NB4 (cell line): ENCODE measurements at regions not wholly inside any gene's neighbourhood (a gene's known extent, or its start where the extent isn't known, plus 50 kb on each side); places are given as distances from the start of the nearest gene placed in this dataset.

Experiments
- DNase-seq: peaks from one replicate; pipeline ENCODE4 v3.0.0; 2010; ENCODE audit warnings: low read depth
- H3K4me3 ChIP-seq: one replicate; pipeline ENCODE4 v1.5.1; 2011; ENCODE audit warnings: mild to moderate bottlenecking, low read depth, low read length, moderate library complexity
- CTCF ChIP-seq: IDR thresholded peaks from one replicate; pipeline ENCODE4 v1.5.1; 2012; ENCODE audit warnings: low read depth, low read length
- MAX ChIP-seq: IDR thresholded peaks from 2 replicates; pipeline ENCODE4 v1.6.1; 2011; ENCODE audit warnings: low read depth, low read length
- MYC ChIP-seq: IDR thresholded peaks from 2 replicates; pipeline ENCODE4 v1.6.1; 2011; ENCODE audit warnings: low read depth, low read length
- POLR2A ChIP-seq: IDR thresholded peaks from 2 replicates; pipeline ENCODE4 v1.6.1; 2011; ENCODE audit warnings: mild to moderate bottlenecking; ENCODE audit not compliant: insufficient read length; ENCODE audit errors: extremely low read depth

- TF ChIP-seq MYC (no peak), POLR2A (no peak), CTCF (no peak), MAX (no peak)
- DNase-seq = no peak
Observed at GRCh38 chr9:30677221-30677620, 1707.2 kb upstream of the ACO1 start.

GRCh38 chr9:30688801-30689200 lies 1695.6 kb upstream of the ACO1 start:
- no peak for TF ChIP-seq CTCF

More at GRCh38 chr9:30677221-30677620, 1707.2 kb upstream of the ACO1 start:
- H3K4me3 ChIP-seq = no peak overlapping the region

GRCh38 chr9:30697958-30698357 lies 1686.5 kb upstream of the ACO1 start:
- H3K4me3 ChIP-seq = no peak overlapping the region
- TF ChIP-seq CTCF (no peak), POLR2A (no peak)

More at GRCh38 chr9:30688801-30689200, 1695.6 kb upstream of the ACO1 start:
- no peak overlapping the region for H3K4me3 ChIP-seq
- no peak for DNase-seq

GRCh38 chr9:30711591-30711990 lies 1672.9 kb upstream of the ACO1 start:
- no peak overlapping the region for H3K4me3 ChIP-seq
- no peak for DNase-seq
- TF ChIP-seq MYC (no peak), POLR2A (no peak), MAX (no peak), CTCF (no peak)

More at GRCh38 chr9:30697958-30698357, 1686.5 kb upstream of the ACO1 start:
- DNase-seq = no peak

GRCh38 chr9:30713243-30713642 lies 1671.2 kb upstream of the ACO1 start:
- TF ChIP-seq MYC (no peak), CTCF (no peak), MAX (no peak), POLR2A (no peak)
- DNase-seq = no peak
- no peak overlapping the region for H3K4me3 ChIP-seq

GRCh38 chr9:30714389-30714788 lies 1670.1 kb upstream of the ACO1 start:
- DNase-seq = no peak
- no peak overlapping the region for H3K4me3 ChIP-seq
- TF ChIP-seq MYC (no peak), MAX (no peak), CTCF (no peak), POLR2A (no peak)
